ENCODE measurements at regions not wholly inside any gene's neighbourhood (a gene's known extent, or its start where the extent isn't known, plus 50 kb on each side); places are given as distances from the start of the nearest gene placed in this dataset.

- TF ChIP-seq RAD21 (IDR thresholded peaks at IDR 0.05; ENCODE audit: low read length) (no peak), MXI1 (IDR thresholded peaks at IDR 0.05; ENCODE audit: borderline replicate concordance, low read depth, low read length) (no peak), RCOR1 (IDR thresholded peaks at IDR 0.05; ENCODE audit: insufficient replicate concordance, low read length) (no peak), CTCF (conservative IDR thresholded peaks at IDR 0.05; ENCODE audit: low read depth, low read length) (no peak)
These were observed 233.2 kb downstream of the KLF6 start for GRCh38 chr10:3551761-3552160.
